ENCODE measurements at regions not wholly inside any gene's neighbourhood (a gene's known extent, or its start where the extent isn't known, plus 50 kb on each side); places are given as distances from the start of the nearest gene placed in this dataset.

DNA sequence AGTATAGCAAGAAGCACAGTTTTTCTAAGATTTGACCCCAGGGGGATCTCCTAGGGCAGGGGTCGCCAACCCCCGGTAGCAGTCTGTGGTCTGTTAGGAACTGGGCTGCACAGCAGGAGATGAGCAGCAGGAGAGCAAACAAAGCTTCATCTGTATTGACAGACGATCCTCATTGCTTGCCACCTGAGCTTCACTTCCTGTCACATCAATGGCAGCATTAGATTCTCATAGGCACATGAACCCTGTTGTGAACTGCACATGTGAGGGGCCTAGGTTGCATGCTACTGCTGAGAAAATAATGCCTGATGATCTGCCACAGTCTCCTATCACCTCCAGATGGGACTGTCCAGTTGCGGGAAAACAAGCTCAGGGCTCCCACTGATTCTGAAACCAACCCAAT lies 136.2 kb downstream of the RGPD3 start:
- TF ChIP-seq, protein P1, sequence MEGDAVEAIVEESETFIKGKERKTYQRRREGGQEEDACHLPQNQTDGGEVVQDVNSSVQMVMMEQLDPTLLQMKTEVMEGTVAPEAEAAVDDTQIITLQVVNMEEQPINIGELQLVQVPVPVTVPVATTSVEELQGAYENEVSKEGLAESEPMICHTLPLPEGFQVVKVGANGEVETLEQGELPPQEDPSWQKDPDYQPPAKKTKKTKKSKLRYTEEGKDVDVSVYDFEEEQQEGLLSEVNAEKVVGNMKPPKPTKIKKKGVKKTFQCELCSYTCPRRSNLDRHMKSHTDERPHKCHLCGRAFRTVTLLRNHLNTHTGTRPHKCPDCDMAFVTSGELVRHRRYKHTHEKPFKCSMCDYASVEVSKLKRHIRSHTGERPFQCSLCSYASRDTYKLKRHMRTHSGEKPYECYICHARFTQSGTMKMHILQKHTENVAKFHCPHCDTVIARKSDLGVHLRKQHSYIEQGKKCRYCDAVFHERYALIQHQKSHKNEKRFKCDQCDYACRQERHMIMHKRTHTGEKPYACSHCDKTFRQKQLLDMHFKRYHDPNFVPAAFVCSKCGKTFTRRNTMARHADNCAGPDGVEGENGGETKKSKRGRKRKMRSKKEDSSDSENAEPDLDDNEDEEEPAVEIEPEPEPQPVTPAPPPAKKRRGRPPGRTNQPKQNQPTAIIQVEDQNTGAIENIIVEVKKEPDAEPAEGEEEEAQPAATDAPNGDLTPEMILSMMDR (IDR thresholded peaks at IDR 0.05): no peak
- TF ChIP-seq EP300 (IDR thresholded peaks at IDR 0.05): no peak

All from suprapubic skin (tissue), 3 donors.